ENCODE measurements at regions not wholly inside any gene's neighbourhood (a gene's known extent, or its start where the extent isn't known, plus 50 kb on each side); places are given as distances from the start of the nearest gene placed in this dataset.

DNA sequence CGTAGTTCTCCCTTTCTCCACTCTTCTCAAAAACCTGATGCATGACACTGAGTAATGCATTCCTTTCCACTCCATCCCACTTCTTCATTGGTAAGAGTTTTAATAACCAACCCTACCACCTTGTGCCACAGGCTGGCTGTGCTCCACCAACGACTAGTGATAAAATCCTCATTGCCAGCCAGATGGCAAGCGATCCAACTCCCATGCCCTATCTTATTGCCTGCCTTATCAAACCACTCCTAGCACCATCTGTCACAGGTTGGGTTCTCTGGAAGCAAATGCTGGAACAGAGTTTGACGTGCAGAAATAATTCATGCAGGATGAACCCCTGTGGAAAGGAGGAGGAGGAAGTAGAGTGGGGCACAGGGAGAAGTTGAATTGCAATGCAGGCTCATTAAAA is 99.5 kb downstream of the CHD9NB start:
- Histone ChIP-seq H3K4me3 (ENCODE audit: low read depth, low read length) (no peak overlapping the region), H3K9me3 (ENCODE audit: control insufficient read depth, insufficient read depth, low read depth, low read length) (no peaks in the 10 kb centered on the region), H3K27ac (ENCODE audit: extremely low read depth, low read depth, low read length) (no peak overlapping the region), H3K4me1 (ENCODE audit: control insufficient read depth, insufficient read depth, low read length) (no peaks in the 10 kb centered on the region), H3K36me3 (ENCODE audit: control insufficient read depth in 2 of 2, insufficient read depth in 1 of 2, low read length in 2 of 2) (no peaks in the 10 kb centered on the region)
- POLR2A ChIA-PET = no interaction called here
- TF ChIP-seq ZNF426 (tag by site-specific recombination; IDR thresholded peaks at IDR 0.05) (no peak), ZNF23 (tag by site-specific recombination; IDR thresholded peaks at IDR 0.05; ENCODE audit: borderline replicate concordance) (no peak), KLF16 (tag by site-specific recombination; IDR thresholded peaks at IDR 0.05) (no peak), ZNF514 (tag by site-specific recombination; IDR thresholded peaks at IDR 0.05) (no peak)
- TF ChIP-seq, protein P1, sequence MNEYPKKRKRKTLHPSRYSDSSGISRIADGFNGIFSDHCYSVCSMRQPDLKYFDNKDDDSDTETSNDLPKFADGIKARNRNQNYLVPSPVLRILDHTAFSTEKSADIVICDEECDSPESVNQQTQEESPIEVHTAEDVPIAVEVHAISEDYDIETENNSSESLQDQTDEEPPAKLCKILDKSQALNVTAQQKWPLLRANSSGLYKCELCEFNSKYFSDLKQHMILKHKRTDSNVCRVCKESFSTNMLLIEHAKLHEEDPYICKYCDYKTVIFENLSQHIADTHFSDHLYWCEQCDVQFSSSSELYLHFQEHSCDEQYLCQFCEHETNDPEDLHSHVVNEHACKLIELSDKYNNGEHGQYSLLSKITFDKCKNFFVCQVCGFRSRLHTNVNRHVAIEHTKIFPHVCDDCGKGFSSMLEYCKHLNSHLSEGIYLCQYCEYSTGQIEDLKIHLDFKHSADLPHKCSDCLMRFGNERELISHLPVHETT (tag by site-specific recombination; IDR thresholded peaks at IDR 0.05) = no peak
- TF ChIP-seq, protein P2, sequence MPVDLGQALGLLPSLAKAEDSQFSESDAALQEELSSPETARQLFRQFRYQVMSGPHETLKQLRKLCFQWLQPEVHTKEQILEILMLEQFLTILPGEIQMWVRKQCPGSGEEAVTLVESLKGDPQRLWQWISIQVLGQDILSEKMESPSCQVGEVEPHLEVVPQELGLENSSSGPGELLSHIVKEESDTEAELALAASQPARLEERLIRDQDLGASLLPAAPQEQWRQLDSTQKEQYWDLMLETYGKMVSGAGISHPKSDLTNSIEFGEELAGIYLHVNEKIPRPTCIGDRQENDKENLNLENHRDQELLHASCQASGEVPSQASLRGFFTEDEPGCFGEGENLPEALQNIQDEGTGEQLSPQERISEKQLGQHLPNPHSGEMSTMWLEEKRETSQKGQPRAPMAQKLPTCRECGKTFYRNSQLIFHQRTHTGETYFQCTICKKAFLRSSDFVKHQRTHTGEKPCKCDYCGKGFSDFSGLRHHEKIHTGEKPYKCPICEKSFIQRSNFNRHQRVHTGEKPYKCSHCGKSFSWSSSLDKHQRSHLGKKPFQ (tag by site-specific recombination; IDR thresholded peaks at IDR 0.05) = no peak
- TF ChIP-seq, protein P3, sequence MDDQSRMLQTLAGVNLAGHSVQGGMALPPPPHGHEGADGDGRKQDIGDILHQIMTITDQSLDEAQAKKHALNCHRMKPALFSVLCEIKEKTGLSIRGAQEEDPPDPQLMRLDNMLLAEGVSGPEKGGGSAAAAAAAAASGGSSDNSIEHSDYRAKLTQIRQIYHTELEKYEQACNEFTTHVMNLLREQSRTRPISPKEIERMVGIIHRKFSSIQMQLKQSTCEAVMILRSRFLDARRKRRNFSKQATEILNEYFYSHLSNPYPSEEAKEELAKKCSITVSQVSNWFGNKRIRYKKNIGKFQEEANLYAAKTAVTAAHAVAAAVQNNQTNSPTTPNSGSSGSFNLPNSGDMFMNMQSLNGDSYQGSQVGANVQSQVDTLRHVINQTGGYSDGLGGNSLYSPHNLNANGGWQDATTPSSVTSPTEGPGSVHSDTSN (CRISPR knock-in tag; IDR thresholded peaks at IDR 0.05) = no peak
- TF ChIP-seq, protein P4, sequence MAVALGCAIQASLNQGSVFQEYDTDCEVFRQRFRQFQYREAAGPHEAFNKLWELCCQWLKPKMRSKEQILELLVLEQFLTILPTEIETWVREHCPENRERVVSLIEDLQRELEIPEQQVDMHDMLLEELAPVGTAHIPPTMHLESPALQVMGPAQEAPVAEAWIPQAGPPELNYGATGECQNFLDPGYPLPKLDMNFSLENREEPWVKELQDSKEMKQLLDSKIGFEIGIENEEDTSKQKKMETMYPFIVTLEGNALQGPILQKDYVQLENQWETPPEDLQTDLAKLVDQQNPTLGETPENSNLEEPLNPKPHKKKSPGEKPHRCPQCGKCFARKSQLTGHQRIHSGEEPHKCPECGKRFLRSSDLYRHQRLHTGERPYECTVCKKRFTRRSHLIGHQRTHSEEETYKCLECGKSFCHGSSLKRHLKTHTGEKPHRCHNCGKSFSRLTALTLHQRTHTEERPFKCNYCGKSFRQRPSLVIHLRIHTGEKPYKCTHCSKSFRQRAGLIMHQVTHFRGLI (tag by site-specific recombination; IDR thresholded peaks at IDR 0.05) = no peak
- CTCF ChIA-PET = no interaction called here

DNA sequence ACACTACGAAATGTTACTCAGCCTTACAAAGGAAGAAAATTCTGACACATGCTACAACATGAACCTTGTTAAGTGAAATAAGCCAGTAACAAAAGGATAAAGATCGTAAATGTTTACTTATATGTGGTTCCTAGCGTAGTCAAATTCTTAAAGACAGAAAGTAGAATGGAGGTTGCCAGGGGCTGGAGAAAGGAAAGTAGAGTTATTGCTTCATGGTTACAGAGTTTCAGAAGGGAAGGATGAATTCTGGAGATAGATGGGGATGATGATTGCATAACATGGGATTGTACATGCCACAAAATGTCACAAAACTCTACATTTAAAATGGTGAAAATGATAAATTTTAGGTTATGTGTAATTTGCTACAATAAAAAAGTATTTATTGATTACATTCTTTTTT is 103.8 kb downstream of the CHD9NB start:
- TF ChIP-seq MYNN (tag by site-specific recombination; IDR thresholded peaks at IDR 0.05; ENCODE audit: borderline replicate concordance) = no peak
- ChIA-PET POLR2A (no interaction called here), CTCF (no interaction called here)
- no peaks in the 10 kb centered on the region for H3K9me3 ChIP-seq (ENCODE audit: control insufficient read depth, insufficient read depth, low read depth, low read length)
- H3K4me3 ChIP-seq (ENCODE audit: low read depth, low read length) = no peak overlapping the region
- H3K36me3 ChIP-seq (ENCODE audit: control insufficient read depth in 2 of 2, insufficient read depth in 1 of 2, low read length in 2 of 2) = no peaks in the 10 kb centered on the region
- no peak overlapping the region for H3K27ac ChIP-seq (ENCODE audit: extremely low read depth, low read depth, low read length)
- H3K4me1 ChIP-seq (ENCODE audit: control insufficient read depth, insufficient read depth, low read length) = no peaks in the 10 kb centered on the region

DNA sequence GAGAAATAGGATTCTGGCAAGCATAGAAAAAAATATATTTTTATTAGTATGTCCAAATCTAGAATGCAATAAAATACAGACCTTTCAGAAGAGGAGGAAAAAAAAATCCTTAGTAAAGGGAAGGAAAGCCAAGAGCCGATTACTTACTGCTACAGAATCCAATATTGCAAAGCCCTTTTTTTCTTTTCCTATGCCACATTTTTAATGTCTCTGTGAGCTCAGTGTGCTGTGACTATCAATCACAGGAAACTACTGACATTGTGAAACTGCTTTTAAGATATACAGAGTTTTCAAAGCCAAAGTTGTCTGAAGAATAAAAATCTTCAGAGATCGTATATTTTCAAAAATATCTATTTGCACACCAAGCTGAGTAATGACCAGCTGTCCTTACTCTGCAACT is 120.4 kb downstream of the CHD9NB start:
- POLR2A ChIA-PET = no interaction called here
- H3K27ac ChIP-seq (ENCODE audit: extremely low read depth, low read depth, low read length) = no peak overlapping the region
- H3K36me3 ChIP-seq (ENCODE audit: control insufficient read depth in 2 of 2, insufficient read depth in 1 of 2, low read length in 2 of 2) = no peaks in the 10 kb centered on the region
- TF ChIP-seq ZFP41 (tag by site-specific recombination; IDR thresholded peaks at IDR 0.05; ENCODE audit: borderline replicate concordance) (no peak), ZNF16 (tag by site-specific recombination; IDR thresholded peaks at IDR 0.05; ENCODE audit: low read depth) (no peak), ZBTB8A (tag by site-specific recombination; IDR thresholded peaks at IDR 0.05) (no peak)
- no peaks in the 10 kb centered on the region for H3K4me1 ChIP-seq (ENCODE audit: control insufficient read depth, insufficient read depth, low read length)
- no peak overlapping the region for H3K4me3 ChIP-seq (ENCODE audit: low read depth, low read length)
- CTCF ChIA-PET = interaction anchor here (0.5 kb wide), 1 partner anchor 11 kb away, joined by 3 read pairs; no protein-coding TSS in a partner anchor
- no peaks in the 10 kb centered on the region for H3K9me3 ChIP-seq (ENCODE audit: control insufficient read depth, insufficient read depth, low read depth, low read length)

Data from HEK293 (cell line).